NCI-H2107 treated with DMSO at 0.1 percent for 48 hours (cell line): ENCODE measurements at regions not wholly inside any gene's neighbourhood (a gene's known extent, or its start where the extent isn't known, plus 50 kb on each side); places are given as distances from the start of the nearest gene placed in this dataset.
"Not testable (repeated sequence)": the region's sequence is repeated elsewhere in the genome, so short reads cannot be mapped to it uniquely, and the experiment has no call there.

ENCODE experiments used
- DNase-seq: peaks from one replicate; lab custom pipeline; 2025; ENCODE audit not compliant: unreplicated experiment; lab: John Stamatoyannopoulos, UW

GRCh38 chr5:96528826-96529474 lies 95.9 kb upstream of the PCSK1 start:
- DNase-seq = no peak

- DNase-seq = no peak
Observed at GRCh38 chr5:96529559-96529958, 96.5 kb upstream of the PCSK1 start.

- no peak for DNase-seq
Observed at GRCh38 chr5:96530901-96531300, 97.9 kb upstream of the PCSK1 start.

- DNase-seq = no peak
Observed at GRCh38 chr5:96533371-96533770, 100.3 kb upstream of the PCSK1 start.

GRCh38 chr5:96537386-96537785 lies 104.3 kb upstream of the PCSK1 start:
- DNase-seq = no peak

GRCh38 chr5:96538808-96539250 lies 105.8 kb upstream of the PCSK1 start:
- no peak for DNase-seq

GRCh38 chr5:96546120-96546519 lies 113.1 kb upstream of the PCSK1 start:
- DNase-seq = no peak

- DNase-seq = no peak
Observed at GRCh38 chr5:96547486-96547885, 114.4 kb upstream of the PCSK1 start.

- no peak for DNase-seq
Observed at GRCh38 chr5:96548905-96549304, 113.3 kb upstream of the CAST start.

GRCh38 chr5:96560857-96561256 lies 101.3 kb upstream of the CAST start:
- not testable (repeated sequence) for DNase-seq

GRCh38 chr5:96562614-96563013 lies 99.6 kb upstream of the CAST start:
- no peak for DNase-seq

- DNase-seq = no peak
Observed at GRCh38 chr5:96563816-96564215, 98.4 kb upstream of the CAST start.

GRCh38 chr5:96565582-96566265 lies 96.5 kb upstream of the CAST start:
- DNase-seq = no peak

- DNase-seq = no peak
Observed at GRCh38 chr5:96566833-96567587, 95.2 kb upstream of the CAST start.

- DNase-seq = peak; percentile 22
Observed at GRCh38 chr5:96569332-96569731, 92.8 kb upstream of the CAST start.

- peak; percentile 29 for DNase-seq
Observed at GRCh38 chr5:96569770-96570169, 92.4 kb upstream of the CAST start.

- no peak for DNase-seq
Observed at GRCh38 chr5:96572864-96573512, 89.2 kb upstream of the CAST start.

GRCh38 chr5:96573513-96573894 lies 88.7 kb upstream of the CAST start:
- DNase-seq = no peak

GRCh38 chr5:96576876-96577275 lies 85.3 kb upstream of the CAST start:
- no peak for DNase-seq

- DNase-seq = no peak
Observed at GRCh38 chr5:96577909-96578308, 84.3 kb upstream of the CAST start.

GRCh38 chr5:96579711-96580110 lies 82.5 kb upstream of the CAST start:
- DNase-seq = no peak

- DNase-seq = peak; percentile 74
Observed at GRCh38 chr5:96582343-96582742, 79.8 kb upstream of the CAST start.
